Common myeloid progenitor, CD34-positive (primary cell): ENCODE measurements at regions not wholly inside any gene's neighbourhood (a gene's known extent, or its start where the extent isn't known, plus 50 kb on each side); places are given as distances from the start of the nearest gene placed in this dataset.

Experiments used
- CTCF ChIA-PET: fragments of 350-600 bp; sonication (Branson Sonifier 250); formaldehyde crosslinking; loops from one replicate; lab custom pipeline; 2021; ENCODE audit warnings: antibody characterized with exemption; lab: Charles Lee
- POLR2A ChIA-PET: fragments of 350-600 bp; sonication (Branson Sonifier 250); formaldehyde crosslinking; loops from one replicate; lab custom pipeline; 2021; ENCODE audit warnings: antibody characterized with exemption; lab: Charles Lee
- DNase-seq, 3 donors: peaks; one replicate each; pipeline versions ENCODE4 v3.0.0 to v3.0.0-alpha.2; 2013
- H3K27ac ChIP-seq, 2 experiments: 1 replicate in 1 of 2; 2 replicates in 1 of 2; pipeline ENCODE4 v1.7.0; 2013; ENCODE audit warnings: inconsistent platforms in 2 of 2, low read length in 2 of 2, mild to moderate bottlenecking in 2 of 2, low read depth in 1 of 2, moderate library complexity in 1 of 2; ENCODE audit not compliant: severe bottlenecking in 2 of 2, insufficient read depth in 1 of 2, poor library complexity in 1 of 2
- H3K27me3 ChIP-seq, 5 experiments: replicated peaks in 2 of 5; 1 replicate in 3 of 5; 2 replicates in 2 of 5; pipeline versions ENCODE4 v1.6.1 to v1.7.0; 2013; ENCODE audit warnings: low read length in 4 of 5, mild to moderate bottlenecking in 2 of 5, moderate library complexity in 2 of 5, inconsistent platforms in 1 of 5; ENCODE audit not compliant: insufficient read depth in 5 of 5, control insufficient read depth in 4 of 5
- H3K36me3 ChIP-seq, 4 experiments: 1 replicate in 2 of 4; 2 replicates in 2 of 4; pipeline versions ENCODE4 v1.6.1 to v1.7.0; 2013; ENCODE audit warnings: low read length in 3 of 4, control low read depth in 1 of 4, mild to moderate bottlenecking in 1 of 4; ENCODE audit not compliant: control insufficient read depth in 4 of 4, insufficient read depth in 4 of 4
- H3K4me1 ChIP-seq, 4 experiments: 1 replicate in 3 of 4; 2 replicates in 1 of 4; pipeline versions ENCODE4 v1.6.1 to v1.7.1; 2013; ENCODE audit warnings: low read length in 3 of 4, mild to moderate bottlenecking in 3 of 4, control low read depth in 1 of 4, inconsistent platforms in 1 of 4, moderate library complexity in 1 of 4; ENCODE audit not compliant: control insufficient read depth in 4 of 4, insufficient read depth in 4 of 4; ENCODE audit errors: control extremely low read depth in 1 of 4
- H3K4me3 ChIP-seq, 7 experiments: 1 replicate in 4 of 7; 2 replicates in 3 of 7; pipeline versions ENCODE4 v1.5.1 to v1.7.0; 2013; ENCODE audit warnings: mild to moderate bottlenecking in 7 of 7, low read length in 6 of 7, moderate library complexity in 6 of 7, inconsistent platforms in 2 of 7, low read depth in 2 of 7, control low read depth in 1 of 7; ENCODE audit not compliant: insufficient read depth in 4 of 7, control insufficient read depth in 1 of 7; ENCODE audit errors: extremely low read depth in 1 of 7
- H3K9me3 ChIP-seq, 5 experiments: 1 replicate in 4 of 5; 2 replicates in 1 of 5; pipeline versions ENCODE4 v1.6.1 to v1.7.1; 2013; ENCODE audit warnings: low read length in 4 of 5, mild to moderate bottlenecking in 2 of 5, inconsistent platforms in 1 of 5, low read depth in 1 of 5, moderate library complexity in 1 of 5; ENCODE audit not compliant: control insufficient read depth in 4 of 5, insufficient read depth in 2 of 5; ENCODE audit errors: control extremely low read depth in 1 of 5
- WGBS: methylation state at CpG from one replicate; pipeline ENCODE4 v1.1.5; 2013; ENCODE audit not compliant: insufficient coverage; 5-methylcytosine and 5-hydroxymethylcytosine counted together

- no peaks in the 10 kb centered on the region for H3K4me1 ChIP-seq
- 77% methylated on average over 5 of the region's 5 CpGs for WGBS
- H3K36me3 ChIP-seq = no peaks in the 10 kb centered on the region
- POLR2A ChIA-PET = no interaction called here
- H3K27me3 ChIP-seq = no peaks in the 10 kb centered on the region
- no peak overlapping the region for H3K27ac ChIP-seq
- H3K4me3 ChIP-seq = no peak overlapping the region
- no peaks in the 10 kb centered on the region for H3K9me3 ChIP-seq
- CTCF ChIA-PET = no interaction called here
- no peak for DNase-seq
These were observed 353.9 kb upstream of the MEOX2 start for GRCh38 chr7:16040346-16040745.

GRCh38 chr7:16038906-16039305, 352.4 kb upstream of the MEOX2 start:
- POLR2A ChIA-PET = no interaction called here
- Histone ChIP-seq H3K27ac (no peak overlapping the region), H3K4me1 (no peaks in the 10 kb centered on the region), H3K4me3 (no peak overlapping the region), H3K9me3 (no peaks in the 10 kb centered on the region), H3K36me3 (no peaks in the 10 kb centered on the region), H3K27me3 (no peaks in the 10 kb centered on the region)
- no peak for DNase-seq
- WGBS = no CpG with 5 or more reads among the region's 3 CpGs
- CTCF ChIA-PET = no interaction called here

GRCh38 chr7:16035392-16035791, 348.9 kb upstream of the MEOX2 start:
- Histone ChIP-seq H3K36me3 (no peaks in the 10 kb centered on the region), H3K9me3 (no peaks in the 10 kb centered on the region), H3K4me1 (no peaks in the 10 kb centered on the region), H3K27ac (no peak overlapping the region), H3K4me3 (no peak overlapping the region), H3K27me3 (no peaks in the 10 kb centered on the region)
- ChIA-PET POLR2A (no interaction called here), CTCF (no interaction called here)
- no CpG with 5 or more reads among the region's 1 CpG for WGBS
- DNase-seq = no peak

- H3K4me1 ChIP-seq = no peaks in the 10 kb centered on the region
- no peaks in the 10 kb centered on the region for H3K9me3 ChIP-seq
- no peak overlapping the region for H3K4me3 ChIP-seq
- CTCF ChIA-PET = no interaction called here
- no peaks in the 10 kb centered on the region for H3K36me3 ChIP-seq
- no CpG with 5 or more reads among the region's 1 CpG for WGBS
- no peak overlapping the region for H3K27ac ChIP-seq
- POLR2A ChIA-PET = no interaction called here
- no peak for DNase-seq
- H3K27me3 ChIP-seq = no peaks in the 10 kb centered on the region
These were observed 348.4 kb upstream of the MEOX2 start for GRCh38 chr7:16034866-16035265.

GRCh38 chr7:16034353-16034752, 347.9 kb upstream of the MEOX2 start:
- 100% methylated on average over 2 of the region's 2 CpGs for WGBS

GRCh38 chr7:16033233-16033632, 346.8 kb upstream of the MEOX2 start:
- H3K4me3 ChIP-seq = no peak overlapping the region
- no peaks in the 10 kb centered on the region for H3K9me3 ChIP-seq
- no peaks in the 10 kb centered on the region for H3K27me3 ChIP-seq
- no peak overlapping the region for H3K27ac ChIP-seq
- no CpG with 5 or more reads among the region's 2 CpGs for WGBS
- POLR2A ChIA-PET = interaction anchor here (0.5 kb wide), 1 partner anchor 538 kb away, joined by 4 read pairs; no protein-coding TSS in a partner anchor
- CTCF ChIA-PET = interaction anchor here (0.8 kb wide), 1 partner anchor 347 kb away, joined by 3 read pairs; the partner anchor contains the start of gene MEOX2
- H3K36me3 ChIP-seq = no peaks in the 10 kb centered on the region
- DNase-seq = no peak
- H3K4me1 ChIP-seq = no peaks in the 10 kb centered on the region

More at GRCh38 chr7:16034353-16034752, 347.9 kb upstream of the MEOX2 start:
- Histone ChIP-seq H3K4me3 (no peak overlapping the region), H3K36me3 (no peaks in the 10 kb centered on the region), H3K27me3 (no peaks in the 10 kb centered on the region), H3K4me1 (no peaks in the 10 kb centered on the region), H3K27ac (no peak overlapping the region), H3K9me3 (no peaks in the 10 kb centered on the region)
- CTCF ChIA-PET = no interaction called here
- POLR2A ChIA-PET = no interaction called here
- DNase-seq = no peak

GRCh38 chr7:16028636-16029035, 342.2 kb upstream of the MEOX2 start:
- Histone ChIP-seq H3K9me3 (no peaks in the 10 kb centered on the region), H3K27me3 (no peaks in the 10 kb centered on the region), H3K27ac (no peak overlapping the region), H3K4me1 (peaks cover 0 to 2% (median 0%) of the 10 kb centered on the region in 4 experiments), H3K4me3 (no peak overlapping the region), H3K36me3 (no peaks in the 10 kb centered on the region)
- ChIA-PET POLR2A (no interaction called here), CTCF (no interaction called here)
- 97% methylated on average over 4 of the region's 5 CpGs for WGBS
- DNase-seq = no peak
